Ascending aorta (tissue), 2 donors: ENCODE measurements at regions not wholly inside any gene's neighbourhood (a gene's known extent, or its start where the extent isn't known, plus 50 kb on each side); places are given as distances from the start of the nearest gene placed in this dataset.

Experiments
- DNase-seq, 2 donors: peaks; one replicate each; pipeline ENCODE4 v3.0.0-alpha.2; 2019; ENCODE audit warnings: low spot score in 2 of 2
- H3K27ac ChIP-seq, 2 donors: fragments of 200-600 bp; sonication (generic); one replicate each; pipeline ENCODE4 v1.5.1; 2016 to 2017; ENCODE audit warnings: mild to moderate bottlenecking in 1 of 2
- H3K27me3 ChIP-seq: fragments of 200-600 bp; sonication (generic); one replicate; pipeline ENCODE4 v1.5.1; 2017
- H3K36me3 ChIP-seq, 2 donors: fragments of 200-600 bp; sonication (generic); one replicate each; pipeline ENCODE4 v1.5.1; 2016
- H3K4me1 ChIP-seq, 2 donors: fragments of 200-600 bp; sonication (generic); one replicate each; pipeline ENCODE4 v1.5.1; 2016 to 2017; ENCODE audit warnings: mild to moderate bottlenecking in 1 of 2
- H3K4me3 ChIP-seq, 2 donors: fragments of 200-600 bp; sonication (generic); one replicate each; pipeline ENCODE4 v1.5.1; 2016 to 2017; ENCODE audit warnings: mild to moderate bottlenecking in 1 of 2
- H3K9me3 ChIP-seq, 2 donors: fragments of 200-600 bp; sonication (generic); one replicate each; pipeline ENCODE4 v1.5.1; 2016
- intact Hi-C: fragments of 100-400 bp; cut with DNase I; formaldehyde crosslinking; loops from one replicate; pipeline ENCODE4 v1.15.1; 2023
- TF ChIP-seq, protein P1 (sequence below), 3 experiments: fragments of 200-600 bp in 2 of 3; fragments of 450-650 bp in 1 of 3; sonication (generic) in 2 of 3; IDR thresholded peaks; one replicate each; pipeline ENCODE4 v1.5.1; 2016 to 2019; ENCODE audit warnings: antibody characterized with exemption in 3 of 3, mild to moderate bottlenecking in 1 of 3, moderate library complexity in 1 of 3

DNA sequence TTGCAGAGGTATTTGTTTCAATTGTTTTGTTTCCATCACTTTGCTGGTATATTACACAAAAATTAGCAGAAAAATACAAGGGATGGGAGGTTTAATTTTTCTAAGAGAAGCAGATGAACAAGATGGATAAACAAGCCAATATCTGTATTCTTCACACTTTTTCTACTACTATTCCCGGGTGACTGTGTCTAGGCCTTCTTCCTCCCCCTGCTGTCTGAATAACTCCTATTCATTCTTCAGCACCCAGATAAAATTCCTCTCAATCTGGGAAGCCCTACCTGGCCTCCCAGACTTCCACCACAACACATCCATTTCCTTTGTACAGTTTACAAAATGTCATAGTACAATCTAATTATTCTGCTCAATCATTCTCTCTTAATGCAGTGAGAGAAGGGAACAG, 666.6 kb upstream of the TENM4 start:
- TF ChIP-seq, protein P1, sequence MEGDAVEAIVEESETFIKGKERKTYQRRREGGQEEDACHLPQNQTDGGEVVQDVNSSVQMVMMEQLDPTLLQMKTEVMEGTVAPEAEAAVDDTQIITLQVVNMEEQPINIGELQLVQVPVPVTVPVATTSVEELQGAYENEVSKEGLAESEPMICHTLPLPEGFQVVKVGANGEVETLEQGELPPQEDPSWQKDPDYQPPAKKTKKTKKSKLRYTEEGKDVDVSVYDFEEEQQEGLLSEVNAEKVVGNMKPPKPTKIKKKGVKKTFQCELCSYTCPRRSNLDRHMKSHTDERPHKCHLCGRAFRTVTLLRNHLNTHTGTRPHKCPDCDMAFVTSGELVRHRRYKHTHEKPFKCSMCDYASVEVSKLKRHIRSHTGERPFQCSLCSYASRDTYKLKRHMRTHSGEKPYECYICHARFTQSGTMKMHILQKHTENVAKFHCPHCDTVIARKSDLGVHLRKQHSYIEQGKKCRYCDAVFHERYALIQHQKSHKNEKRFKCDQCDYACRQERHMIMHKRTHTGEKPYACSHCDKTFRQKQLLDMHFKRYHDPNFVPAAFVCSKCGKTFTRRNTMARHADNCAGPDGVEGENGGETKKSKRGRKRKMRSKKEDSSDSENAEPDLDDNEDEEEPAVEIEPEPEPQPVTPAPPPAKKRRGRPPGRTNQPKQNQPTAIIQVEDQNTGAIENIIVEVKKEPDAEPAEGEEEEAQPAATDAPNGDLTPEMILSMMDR (IDR thresholded peaks at IDR 0.05) = no peak
- no peaks in the 10 kb centered on the region for H3K27me3 ChIP-seq
- no peak for DNase-seq
- no peaks in the 10 kb centered on the region for H3K4me1 ChIP-seq
- H3K36me3 ChIP-seq = no peaks in the 10 kb centered on the region
- H3K27ac ChIP-seq = no peak overlapping the region
- intact Hi-C loops = no loop called here
- no peaks in the 10 kb centered on the region for H3K9me3 ChIP-seq
- no peak overlapping the region for H3K4me3 ChIP-seq

DNA sequence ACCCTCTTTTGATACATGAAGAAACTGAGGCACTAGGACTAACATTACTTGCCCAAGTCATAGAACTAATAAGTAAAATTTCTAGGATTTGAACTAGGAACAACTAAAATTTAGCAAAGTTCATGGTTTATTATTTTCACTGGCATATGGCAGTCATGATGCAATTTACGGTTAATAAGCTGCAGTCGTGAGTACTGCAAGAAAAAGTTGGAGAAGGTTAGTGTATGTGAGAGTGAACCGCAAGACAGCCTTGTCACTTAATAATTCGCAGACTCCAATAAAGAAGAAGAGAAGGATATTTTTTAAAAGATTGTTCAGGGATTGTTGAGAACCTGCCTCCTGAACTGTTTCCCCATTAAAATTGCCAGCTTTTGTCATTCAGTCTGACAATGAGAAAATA, 663.4 kb upstream of the TENM4 start:
- H3K9me3 ChIP-seq = no peaks in the 10 kb centered on the region
- no peak overlapping the region for H3K4me3 ChIP-seq
- TF ChIP-seq, protein P1 (IDR thresholded peaks at IDR 0.05) = no peak
- DNase-seq = no peak
- H3K4me1 ChIP-seq = no peaks in the 10 kb centered on the region
- no peaks in the 10 kb centered on the region for H3K27me3 ChIP-seq
- H3K36me3 ChIP-seq = no peaks in the 10 kb centered on the region
- intact Hi-C loops = no loop called here
- H3K27ac ChIP-seq = no peak overlapping the region

DNA sequence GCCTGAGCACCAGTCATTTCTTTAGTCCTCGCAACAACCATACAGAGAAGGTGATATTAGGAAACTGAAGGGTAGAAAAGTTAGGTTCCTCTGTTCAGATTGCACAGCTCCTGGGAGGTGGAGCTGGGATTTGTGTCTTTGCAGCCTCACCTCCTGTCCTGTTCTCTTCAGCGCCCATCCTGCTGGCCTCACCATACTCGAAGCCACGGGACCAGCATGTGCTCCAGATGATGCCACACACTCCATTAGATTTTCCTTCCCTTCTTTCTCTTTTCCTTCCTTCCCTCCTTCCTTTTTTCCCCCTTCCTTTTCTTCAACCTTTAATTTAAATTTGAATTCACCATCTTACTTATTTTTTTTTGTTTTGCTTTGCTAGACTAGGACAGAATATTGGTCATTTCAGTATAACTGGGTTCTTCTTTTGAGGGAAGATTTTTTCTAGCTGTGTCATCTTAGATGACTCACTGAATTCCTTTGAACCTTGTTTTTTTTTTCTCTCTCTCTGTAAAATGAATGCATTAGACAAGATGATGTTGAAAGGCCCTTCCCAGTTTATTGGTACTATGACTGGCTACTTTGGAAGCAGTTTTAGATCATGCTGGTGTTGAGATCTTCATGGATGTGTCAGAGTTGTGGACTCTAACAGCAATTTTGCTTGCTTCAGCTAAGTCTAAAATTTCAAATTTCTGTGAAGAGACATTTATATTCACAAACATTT, 662.5 kb upstream of the TENM4 start:
- Histone ChIP-seq H3K27ac (no peak overlapping the region), H3K4me1 (no peaks in the 10 kb centered on the region), H3K4me3 (no peak overlapping the region), H3K9me3 (no peaks in the 10 kb centered on the region), H3K36me3 (no peaks in the 10 kb centered on the region), H3K27me3 (no peaks in the 10 kb centered on the region)
- DNase-seq = no peak
- TF ChIP-seq, protein P1 (IDR thresholded peaks at IDR 0.05) = no peak
- intact Hi-C loops = no loop called here

DNA sequence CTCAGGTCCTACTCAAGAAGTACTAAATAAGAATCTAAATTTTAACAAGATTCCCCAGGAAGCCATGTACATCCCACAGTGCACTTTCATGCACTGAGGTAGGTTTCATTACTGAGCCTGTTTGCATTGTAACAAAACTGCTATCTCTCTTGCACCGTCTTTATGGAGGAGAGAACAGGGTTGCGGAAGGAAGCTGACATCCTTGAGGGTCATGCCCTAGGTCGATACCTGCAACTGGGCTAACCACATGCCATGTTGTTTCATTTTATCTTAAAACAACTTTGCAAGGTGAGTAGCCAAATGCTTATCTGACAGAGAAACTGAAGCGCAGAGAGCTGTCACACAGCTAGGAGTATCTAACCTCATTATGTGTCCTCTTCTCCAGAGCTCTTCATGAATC, 656.3 kb upstream of the TENM4 start:
- Histone ChIP-seq H3K36me3 (no peaks in the 10 kb centered on the region), H3K27ac (no peak overlapping the region), H3K4me1 (no peaks in the 10 kb centered on the region), H3K4me3 (no peak overlapping the region), H3K27me3 (no peaks in the 10 kb centered on the region), H3K9me3 (peaks cover 0 to 4% of the 10 kb centered on the region in 2 donors)
- TF ChIP-seq, protein P1 (IDR thresholded peaks at IDR 0.05) = no peak
- intact Hi-C loops = no loop called here
- DNase-seq = no peak

DNA sequence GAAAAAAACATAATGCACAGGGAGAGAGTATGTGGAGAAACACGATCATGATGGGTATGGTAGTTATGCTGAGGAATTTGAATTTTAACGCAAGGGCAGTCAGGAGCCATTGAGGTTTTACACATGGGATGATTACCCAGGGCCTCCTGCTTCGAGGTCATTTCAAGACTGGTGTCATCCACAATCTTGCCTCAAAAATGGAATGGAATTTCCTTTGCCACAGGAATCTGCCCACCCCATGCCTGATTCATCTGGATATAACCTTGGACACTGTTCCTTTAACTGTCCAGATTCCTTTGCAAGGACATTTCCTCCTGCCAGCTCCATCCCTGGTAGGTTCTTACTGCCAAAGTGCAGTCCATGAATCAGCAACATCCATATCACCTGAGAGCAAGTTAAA, 655.9 kb upstream of the TENM4 start:
- intact Hi-C loops = no loop called here
- Histone ChIP-seq H3K27ac (no peak overlapping the region), H3K4me1 (no peaks in the 10 kb centered on the region), H3K36me3 (no peaks in the 10 kb centered on the region), H3K4me3 (no peak overlapping the region), H3K9me3 (peaks cover 0 to 4% of the 10 kb centered on the region in 2 donors), H3K27me3 (no peaks in the 10 kb centered on the region)
- DNase-seq = no peak
- TF ChIP-seq, protein P1 (IDR thresholded peaks at IDR 0.05) = no peak
